CMK (cell line): ENCODE measurements at regions not wholly inside any gene's neighbourhood (a gene's known extent, or its start where the extent isn't known, plus 50 kb on each side); places are given as distances from the start of the nearest gene placed in this dataset.
"Not testable (repeated sequence)": the region's sequence is repeated elsewhere in the genome, so short reads cannot be mapped to it uniquely, and the experiment has no call there.

Source experiments
- DNase-seq: peaks from one replicate; pipeline ENCODE4 v3.0.0-alpha.2; 2010; ENCODE audit warnings: low read depth

- no peak for DNase-seq
Observed at GRCh38 chr12:74393272-74393671, 144.4 kb upstream of the ATXN7L3B start.

- DNase-seq, result no peak
Observed at GRCh38 chr12:74394647-74395046, 143.0 kb upstream of the ATXN7L3B start.

GRCh38 chr12:74401035-74401434, 136.6 kb upstream of the ATXN7L3B start:
- no peak for DNase-seq

- no peak for DNase-seq
Observed at GRCh38 chr12:74401966-74402365, 135.7 kb upstream of the ATXN7L3B start.

- not testable (repeated sequence) for DNase-seq
Observed at GRCh38 chr12:74403221-74403470, 134.5 kb upstream of the ATXN7L3B start.

- no peak for DNase-seq
Observed at GRCh38 chr12:74408601-74409166, 129.0 kb upstream of the ATXN7L3B start.

GRCh38 chr12:74412606-74413230, 124.9 kb upstream of the ATXN7L3B start:
- DNase-seq, result no peak

- no peak for DNase-seq
Observed at GRCh38 chr12:74415633-74416032, 122.0 kb upstream of the ATXN7L3B start.

GRCh38 chr12:74418573-74418972, 119.1 kb upstream of the ATXN7L3B start:
- DNase-seq, result no peak

GRCh38 chr12:74424778-74425177, 112.9 kb upstream of the ATXN7L3B start:
- DNase-seq, result no peak

GRCh38 chr12:74426091-74426490, 111.5 kb upstream of the ATXN7L3B start:
- DNase-seq, result no peak

- no peak for DNase-seq
Observed at GRCh38 chr12:74429535-74429934, 108.1 kb upstream of the ATXN7L3B start.

- no peak for DNase-seq
Observed at GRCh38 chr12:74431801-74432200, 105.8 kb upstream of the ATXN7L3B start.

- DNase-seq, result no peak
Observed at GRCh38 chr12:74440469-74440868, 97.2 kb upstream of the ATXN7L3B start.

GRCh38 chr12:74441872-74442271, 95.8 kb upstream of the ATXN7L3B start:
- DNase-seq, result no peak

GRCh38 chr12:74446466-74446865, 91.2 kb upstream of the ATXN7L3B start:
- DNase-seq, result no peak

- no peak for DNase-seq
Observed at GRCh38 chr12:74449872-74450271, 87.8 kb upstream of the ATXN7L3B start.

GRCh38 chr12:74454109-74454508, 83.5 kb upstream of the ATXN7L3B start:
- no peak for DNase-seq

- DNase-seq, result no peak
Observed at GRCh38 chr12:74455429-74455828, 82.2 kb upstream of the ATXN7L3B start.

- DNase-seq, result no peak
Observed at GRCh38 chr12:74456431-74456830, 81.2 kb upstream of the ATXN7L3B start.

- DNase-seq, result no peak
Observed at GRCh38 chr12:74468401-74468800, 69.2 kb upstream of the ATXN7L3B start.

GRCh38 chr12:74476234-74476633, 61.4 kb upstream of the ATXN7L3B start:
- DNase-seq, result no peak

GRCh38 chr12:74481078-74481477, 56.6 kb upstream of the ATXN7L3B start:
- no peak for DNase-seq

- no peak for DNase-seq
Observed at GRCh38 chr12:74482115-74482514, 55.5 kb upstream of the ATXN7L3B start.

- DNase-seq, result no peak
Observed at GRCh38 chr12:74483057-74483456, 54.6 kb upstream of the ATXN7L3B start.
